GM18870 (cell line): ENCODE measurements at regions not wholly inside any gene's neighbourhood (a gene's known extent, or its start where the extent isn't known, plus 50 kb on each side); places are given as distances from the start of the nearest gene placed in this dataset.
"Not testable (repeated sequence)": the region's sequence is repeated elsewhere in the genome, so short reads cannot be mapped to it uniquely, and the experiment has no call there.

ENCODE experiments used
- ATAC-seq: cut with Tn5 transposase; IDR thresholded peaks from one replicate; pipeline ENCODE4 v1.9.1; 2021; ENCODE audit warnings: moderate library complexity; ENCODE audit not compliant: unreplicated experiment

DNA sequence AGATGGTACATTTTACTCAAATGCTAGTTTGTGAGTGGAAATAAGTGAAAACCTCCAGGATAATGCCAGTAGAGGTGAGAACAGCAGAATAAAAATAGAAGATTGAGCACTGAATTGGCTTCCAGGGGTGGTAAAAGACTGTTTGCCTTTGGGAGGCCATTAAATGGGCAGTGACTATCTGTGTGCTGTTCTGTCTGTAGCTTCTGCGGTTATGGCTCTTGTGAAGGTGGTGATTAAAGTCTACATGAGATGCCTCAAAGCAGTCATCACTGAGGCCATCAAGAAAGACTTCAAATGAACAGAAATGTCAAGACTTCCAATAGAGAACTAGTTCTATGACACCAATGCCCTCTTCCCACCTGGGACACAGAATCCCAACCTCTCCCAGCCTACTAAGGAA is 108.8 kb downstream of the EFHB start:
- ATAC-seq: no peak

- no peak for ATAC-seq
Measured at GRCh38 chr3:19822805-19823204, 111.2 kb downstream of the EFHB start.

DNA sequence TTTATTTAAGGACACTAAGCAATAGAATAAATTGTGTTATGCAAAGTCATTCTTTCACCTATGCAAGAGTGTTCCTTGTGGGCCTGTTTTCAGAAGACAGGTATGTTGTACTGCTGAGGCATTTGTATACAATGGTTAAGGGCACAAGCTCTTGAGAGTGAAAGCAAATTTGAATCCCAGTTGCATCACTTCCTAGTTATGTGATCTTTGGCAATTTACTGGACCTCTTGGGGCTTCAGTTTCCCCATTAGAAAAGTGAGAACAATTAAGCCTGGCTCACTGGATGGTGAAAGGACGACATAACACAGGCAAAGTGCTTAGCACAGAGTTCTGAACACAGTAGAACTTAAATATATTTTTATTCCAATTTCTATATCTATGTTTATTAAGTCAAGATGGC is 117.4 kb downstream of the EFHB start:
- no peak for ATAC-seq

- no peak for ATAC-seq
Measured at GRCh38 chr3:19815805-19816204, 118.2 kb downstream of the EFHB start.

GRCh38 chr3:19813743-19814142 is 120.3 kb downstream of the EFHB start:
- ATAC-seq: not testable (repeated sequence)

- ATAC-seq: no peak
Measured at GRCh38 chr3:19811689-19812088, 122.3 kb downstream of the EFHB start.

DNA sequence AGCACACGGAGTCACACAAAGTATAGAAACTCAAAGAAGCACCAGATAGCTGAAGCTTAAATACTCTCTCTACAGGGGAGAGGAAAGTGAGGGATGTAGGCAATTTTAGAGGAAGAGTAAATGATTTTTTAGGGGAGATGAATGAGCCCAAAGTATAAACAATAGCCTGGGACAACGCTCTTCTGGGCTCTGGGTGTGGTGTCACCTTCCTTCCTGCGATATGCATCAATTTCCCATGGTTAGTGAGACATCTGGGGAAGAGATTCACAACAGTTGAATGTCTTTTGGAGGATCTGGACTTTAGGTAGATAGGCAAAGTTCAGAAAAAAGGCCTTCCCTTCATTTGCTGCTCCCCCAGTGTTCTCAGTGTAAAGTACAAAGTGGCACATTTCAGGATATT is 125.2 kb downstream of the EFHB start:
- no peak for ATAC-seq

DNA sequence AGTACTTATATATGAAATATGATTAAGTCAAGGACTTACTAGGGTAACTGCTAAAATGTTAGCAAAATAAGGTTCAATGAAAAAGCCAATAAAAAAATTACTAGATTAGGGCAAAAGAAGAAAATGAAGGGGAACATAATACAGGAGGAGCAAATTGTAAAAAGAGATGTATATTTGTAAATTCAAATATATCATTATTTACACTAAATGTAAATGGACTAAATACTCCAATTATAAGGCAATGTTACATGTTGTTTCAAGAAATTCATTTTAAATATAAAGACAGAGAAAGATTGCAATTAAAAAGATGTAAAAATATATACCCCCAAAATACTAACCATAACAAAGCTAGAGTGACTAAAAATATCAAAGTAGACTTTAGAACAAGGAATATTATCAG is 134.1 kb downstream of the EFHB start:
- ATAC-seq: no peak

GRCh38 chr3:19799115-19799514 is 134.9 kb downstream of the EFHB start:
- no peak for ATAC-seq

DNA sequence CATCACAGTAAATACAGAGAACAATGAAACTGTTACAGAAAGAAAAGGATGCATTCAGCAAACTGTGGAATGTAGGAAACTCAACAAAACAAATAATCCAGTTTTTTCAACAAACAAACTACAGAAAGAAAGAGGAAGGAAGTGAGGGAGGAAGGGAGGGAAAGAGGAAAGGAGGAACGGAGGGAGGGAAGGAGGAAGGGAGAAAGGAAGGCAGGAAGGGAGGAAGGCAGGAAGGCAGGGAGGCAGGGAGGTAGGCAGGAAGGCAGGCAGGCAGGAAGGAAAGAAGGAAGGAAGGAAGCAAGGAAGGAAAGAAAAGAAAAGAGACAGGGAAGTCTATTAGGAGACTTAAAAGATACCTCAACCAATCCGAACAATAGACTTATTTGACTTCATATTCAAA is 135.7 kb downstream of the EFHB start:
- ATAC-seq: no peak

DNA sequence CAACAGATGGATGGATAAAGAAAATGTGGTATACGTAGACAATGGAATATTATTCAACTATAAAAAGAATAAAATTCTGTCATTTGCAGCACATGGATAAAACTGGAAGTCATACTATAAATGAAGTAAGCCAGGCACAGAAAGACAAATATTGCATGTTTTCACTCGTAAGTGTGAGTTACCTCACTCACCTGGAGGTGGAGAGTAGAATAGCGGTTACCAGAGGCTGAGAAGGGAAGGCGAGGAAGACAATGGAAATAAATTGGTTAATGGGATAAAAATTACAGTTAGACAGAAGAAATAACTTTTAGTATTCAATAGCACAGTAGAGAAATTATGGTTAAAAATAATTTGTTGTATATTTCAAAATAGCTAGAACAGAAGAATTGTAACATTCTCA is 141.6 kb downstream of the EFHB start:
- ATAC-seq: no peak

- ATAC-seq: no peak
Measured at GRCh38 chr3:19775765-19776164, 158.3 kb downstream of the EFHB start.

DNA sequence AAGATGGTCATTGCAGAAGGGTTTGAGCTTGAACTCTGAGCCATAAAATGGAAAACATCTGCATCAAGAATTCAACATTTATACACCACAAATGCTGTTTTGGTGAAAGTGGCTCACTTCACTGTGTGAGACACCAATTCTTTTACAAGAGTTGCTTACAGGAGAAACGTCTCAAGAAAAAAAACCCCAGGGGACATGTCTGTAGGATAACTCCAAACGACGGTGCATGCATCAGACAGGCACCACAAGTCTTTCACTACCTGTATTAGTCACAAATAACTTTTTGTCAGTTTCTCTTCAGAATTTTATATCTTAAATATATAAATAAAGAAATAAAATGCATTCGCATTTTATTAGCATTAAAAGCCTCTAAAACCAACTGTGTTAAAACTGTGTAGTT is 164.3 kb downstream of the EFHB start:
- no peak for ATAC-seq

DNA sequence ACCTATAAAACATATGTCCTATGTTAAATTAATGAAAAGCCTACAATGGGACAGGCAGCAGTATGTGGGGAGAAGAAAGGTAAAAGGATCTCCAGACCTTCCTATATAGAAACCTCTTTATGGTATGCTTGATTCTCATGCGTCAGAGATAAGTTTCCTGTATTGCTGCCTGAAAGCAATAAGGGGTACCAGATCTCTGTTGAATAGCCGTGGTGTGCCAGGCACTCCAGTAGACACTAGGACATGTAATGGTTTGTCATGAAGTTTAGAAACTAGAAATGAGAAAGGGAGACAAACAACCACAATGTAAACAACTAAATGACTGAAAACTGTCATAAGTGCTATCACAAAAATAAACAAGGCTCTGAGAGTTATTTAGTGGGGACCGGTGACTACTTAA is 168.1 kb downstream of the EFHB start:
- no peak for ATAC-seq

- ATAC-seq: no peak
Measured at GRCh38 chr3:19757773-19758172, 176.2 kb downstream of the EFHB start.

GRCh38 chr3:19749448-19750017 is 184.5 kb downstream of the EFHB start:
- ATAC-seq: no peak

DNA sequence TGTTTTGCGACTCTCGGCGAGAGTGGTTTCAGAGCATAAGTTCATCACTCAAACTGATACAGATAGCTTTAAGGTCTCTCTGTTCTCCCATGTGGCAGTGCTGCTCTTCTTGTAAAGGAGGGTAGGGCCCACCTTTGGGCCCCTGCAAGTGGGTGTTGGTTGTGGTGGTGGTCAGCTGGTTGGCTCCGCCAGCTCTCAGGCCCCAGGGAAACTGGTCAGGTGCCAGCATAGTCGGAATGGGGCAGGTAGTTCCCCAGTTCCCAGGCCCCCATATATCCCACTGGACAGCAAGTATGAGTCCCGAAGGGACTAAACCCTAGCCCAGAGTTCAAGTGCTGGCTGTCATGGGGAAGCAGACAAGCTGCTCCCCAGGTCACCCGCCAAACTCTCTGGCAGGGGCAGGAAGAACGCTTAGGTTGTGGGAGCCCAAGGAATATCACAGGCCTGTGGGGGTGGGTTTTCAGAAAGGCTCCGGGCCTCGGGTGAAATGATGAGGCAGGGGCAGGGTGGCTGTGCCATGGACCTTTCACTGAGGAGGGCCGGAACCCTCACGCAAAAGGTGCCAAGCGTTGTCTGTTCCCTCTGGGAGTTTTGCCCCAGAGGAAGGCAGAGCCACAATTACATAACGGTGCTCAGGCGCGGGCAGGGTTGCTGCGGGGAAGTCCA is 185.1 kb downstream of the EFHB start:
- ATAC-seq: no peak

DNA sequence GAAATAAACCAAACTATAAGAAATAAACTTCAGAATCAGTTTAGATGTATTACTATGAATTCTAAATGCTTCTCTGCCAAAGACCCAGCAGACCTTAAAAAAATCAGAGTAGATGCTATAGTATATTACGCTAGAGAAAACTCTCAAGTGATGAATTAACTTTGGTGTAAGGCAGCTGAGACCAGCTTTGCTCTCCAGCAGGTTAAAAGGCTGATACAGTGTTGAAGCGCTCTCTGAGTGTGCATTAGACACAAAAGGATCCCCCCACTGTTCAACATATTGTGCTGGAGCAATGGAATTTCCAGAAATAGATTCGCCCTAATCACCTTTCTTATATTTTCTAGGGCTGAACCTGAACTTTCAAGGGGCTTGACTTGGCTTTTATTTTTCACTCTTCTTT is 190.0 kb downstream of the EFHB start:
- ATAC-seq: no peak

- ATAC-seq: no peak
Measured at GRCh38 chr3:19742935-19743334, 191.1 kb downstream of the EFHB start.

DNA sequence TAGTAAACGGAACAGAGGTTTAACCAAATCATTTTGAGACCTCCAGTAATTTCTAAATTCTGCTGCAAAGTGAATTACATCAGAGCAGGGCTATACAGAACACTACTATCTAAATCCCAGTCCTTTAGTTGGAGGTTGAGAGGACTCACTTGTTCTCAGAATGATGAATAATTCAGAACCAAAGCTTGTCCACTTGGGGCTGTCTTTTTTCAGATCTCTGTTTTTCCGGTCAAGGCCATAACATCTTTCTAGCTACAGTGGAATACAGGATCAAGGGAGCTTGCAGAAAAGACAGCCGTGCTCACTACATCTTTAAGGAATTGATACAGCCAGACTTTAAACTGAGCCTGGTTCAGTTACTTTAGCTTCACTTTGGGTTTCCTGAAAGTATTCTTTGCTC is 194.5 kb downstream of the EFHB start:
- no peak for ATAC-seq

DNA sequence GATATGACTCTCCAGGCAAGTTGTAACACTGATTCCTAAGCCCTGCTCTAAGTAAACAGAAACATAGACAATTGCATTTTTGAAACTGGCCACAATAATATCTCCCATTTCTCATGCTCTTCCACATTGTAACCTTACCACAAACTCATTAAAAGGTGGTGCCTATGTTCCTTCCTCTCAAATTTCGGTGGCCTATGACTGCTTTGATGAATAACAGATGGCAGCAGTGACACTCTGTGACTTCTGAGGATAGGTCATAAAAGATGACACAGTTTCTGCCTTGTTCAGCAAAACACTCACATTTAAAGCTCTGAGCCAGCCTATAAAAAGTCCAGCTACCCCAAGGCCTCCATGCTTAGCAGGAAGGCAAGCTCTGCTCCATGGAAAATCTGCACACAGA is 195.2 kb downstream of the EFHB start:
- no peak for ATAC-seq

DNA sequence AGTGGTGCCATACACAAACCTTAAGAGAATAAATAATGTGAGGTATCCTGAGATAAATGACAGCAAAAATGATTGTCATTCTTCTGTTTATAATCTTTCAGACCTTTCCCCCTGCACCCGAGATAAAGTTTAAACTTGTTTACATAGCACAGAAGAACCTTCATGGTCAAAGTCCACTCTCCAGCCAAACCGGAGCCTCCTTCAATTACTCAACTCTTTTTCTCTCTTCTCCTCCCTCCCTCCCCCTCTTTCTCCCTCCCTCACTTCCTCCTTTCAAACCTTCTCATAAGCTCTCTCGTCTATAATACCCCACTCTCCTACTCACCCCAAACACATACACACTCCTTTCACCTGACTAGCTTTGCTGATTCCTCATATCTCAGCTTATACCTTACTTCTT is 198.9 kb downstream of the EFHB start:
- ATAC-seq: no peak

- ATAC-seq: no peak
Measured at GRCh38 chr3:19734453-19734852, 199.6 kb downstream of the EFHB start.
